GM21515 (cell line): ENCODE measurements at regions not wholly inside any gene's neighbourhood (a gene's known extent, or its start where the extent isn't known, plus 50 kb on each side); places are given as distances from the start of the nearest gene placed in this dataset.

Experiments
- ATAC-seq: cut with Tn5 transposase; IDR thresholded peaks from one replicate; pipeline ENCODE4 v1.9.1; 2021; ENCODE audit not compliant: unreplicated experiment

DNA sequence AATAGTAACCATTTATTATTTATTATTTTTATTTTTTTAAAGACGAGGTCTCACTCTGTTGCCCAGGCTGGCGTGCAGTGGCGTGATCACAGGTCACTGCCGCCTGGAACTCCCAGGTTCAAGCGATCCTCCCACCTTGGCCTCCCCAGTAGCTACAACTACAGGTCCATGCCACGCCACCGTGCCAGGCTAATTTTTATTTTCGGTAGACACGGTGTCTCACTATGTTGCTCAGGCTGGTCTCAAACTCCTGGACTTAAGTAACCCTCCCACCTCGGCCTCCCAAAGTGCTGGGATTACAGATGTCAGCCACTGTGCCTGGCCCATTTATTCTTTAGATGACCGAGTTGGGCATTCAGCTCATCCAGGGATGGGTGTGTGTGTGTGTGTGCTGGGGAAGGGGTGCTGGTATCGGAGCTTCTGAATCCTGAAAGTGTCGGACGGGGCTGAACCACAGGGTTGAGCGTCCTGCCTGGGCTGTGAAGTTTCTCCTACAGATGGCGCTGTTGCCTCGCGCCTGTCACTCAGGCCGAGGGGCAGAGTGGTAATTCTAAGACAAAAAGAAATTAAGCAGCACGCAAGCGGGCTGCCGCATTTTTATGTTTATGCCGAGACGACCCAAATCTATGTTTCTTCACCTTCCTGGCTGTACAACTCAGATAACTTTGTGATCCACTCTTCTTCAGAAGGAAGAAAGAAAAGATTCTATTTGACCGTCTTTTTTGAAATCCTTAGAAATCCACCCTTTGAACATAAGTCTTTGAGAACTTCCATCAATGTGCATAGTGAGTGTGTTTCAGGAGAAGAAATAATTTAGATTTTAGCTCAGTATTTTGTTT is 252.8 kb downstream of the CDH26 start:
- ATAC-seq = peak; percentile 64

DNA sequence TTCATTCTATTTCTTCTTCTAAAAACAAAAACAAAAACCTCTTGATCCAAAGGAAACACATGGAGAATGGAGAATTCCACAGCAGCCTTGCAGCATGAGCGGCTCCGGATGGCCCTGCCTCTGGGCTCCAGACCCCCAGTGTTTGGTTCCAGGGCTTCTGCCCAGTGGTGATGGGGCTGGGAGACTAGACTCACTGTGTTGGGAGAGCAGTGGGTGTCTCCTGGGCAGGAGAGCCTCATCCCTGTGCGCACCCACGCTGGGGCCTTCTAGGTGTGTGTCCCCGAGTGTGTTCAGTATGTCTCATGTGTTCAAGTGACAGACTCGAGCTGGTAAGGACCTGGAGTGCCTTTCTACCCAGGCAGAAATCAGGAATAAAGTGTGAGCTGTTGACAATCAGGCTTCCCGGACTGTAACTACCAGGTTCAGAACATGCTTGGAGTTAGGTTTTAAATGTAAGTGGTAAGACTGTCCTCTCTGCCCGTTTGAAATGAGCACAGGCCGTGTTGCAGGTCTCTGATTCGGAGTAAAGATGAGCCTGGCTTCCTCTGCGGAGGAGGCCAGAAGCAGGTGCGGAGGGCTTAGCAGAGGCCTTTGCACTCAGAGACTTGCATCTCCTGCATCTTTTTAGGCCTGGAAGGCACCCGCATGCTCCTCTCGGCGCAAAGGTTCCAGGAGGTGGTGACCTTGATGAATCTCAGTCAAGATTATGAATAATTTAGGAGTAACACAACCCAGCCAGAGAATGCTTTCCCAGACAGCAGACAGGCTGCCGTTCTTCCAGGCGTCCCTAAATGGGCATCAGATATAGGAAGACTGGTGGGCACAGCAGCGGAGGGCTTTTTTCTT is 253.6 kb downstream of the CDH26 start:
- ATAC-seq = no peak

DNA sequence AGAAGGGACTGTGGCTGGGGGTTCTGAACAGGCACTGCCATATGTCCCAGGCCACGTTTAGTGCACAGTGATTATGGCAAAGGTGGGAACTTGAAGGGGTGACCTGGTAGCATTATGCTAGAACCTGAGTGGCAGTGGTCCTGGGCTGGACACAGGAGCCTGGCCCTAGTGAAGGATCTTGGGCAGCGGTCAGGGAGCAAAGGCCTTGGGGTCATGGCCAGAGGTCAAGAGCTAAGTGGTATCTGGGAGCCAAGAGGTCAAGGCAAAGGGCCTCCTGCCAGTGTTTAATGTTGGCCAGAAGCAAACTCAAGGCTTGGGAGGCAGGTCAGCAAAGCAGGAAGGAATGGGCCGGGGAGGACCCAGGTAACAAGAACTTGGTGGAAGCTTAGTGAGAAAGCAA is 254.5 kb downstream of the CDH26 start:
- ATAC-seq = no peak

DNA sequence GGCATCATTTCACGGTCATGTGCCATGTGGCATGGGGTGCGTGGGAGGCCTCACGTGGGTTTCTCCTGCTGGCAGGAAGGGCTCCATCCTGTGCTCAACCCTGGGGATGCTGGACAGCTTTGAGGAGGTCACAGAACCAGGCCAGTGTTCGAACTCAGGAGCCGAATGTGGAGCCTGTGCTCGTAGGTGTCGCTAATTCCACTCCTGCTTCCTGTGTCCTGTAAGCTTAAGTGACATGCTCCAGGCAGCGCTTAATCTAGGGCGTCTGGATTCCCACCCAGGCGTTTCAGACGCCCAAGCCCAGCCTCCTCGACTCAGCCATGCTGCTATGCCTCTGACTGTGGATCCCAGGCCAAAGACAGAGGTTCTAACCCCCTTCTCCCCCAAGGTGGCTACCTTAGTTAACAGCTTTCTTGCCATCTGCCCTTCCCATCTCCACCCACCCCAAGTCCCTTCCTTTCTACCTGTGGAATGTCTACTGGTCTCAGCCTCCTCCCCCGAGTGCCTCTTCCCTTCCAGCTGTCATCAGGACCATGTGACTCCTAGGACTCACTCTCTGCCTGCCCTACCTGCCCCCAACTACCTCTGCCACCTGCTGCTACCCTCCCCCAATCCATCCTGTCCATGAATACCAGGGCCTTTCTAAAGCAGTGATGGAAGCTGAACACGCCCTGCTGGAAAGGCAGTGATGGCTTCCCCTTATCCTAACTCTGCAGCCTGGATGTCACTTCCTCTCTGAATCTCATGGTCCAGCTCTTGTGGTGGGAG is 255.1 kb downstream of the CDH26 start:
- ATAC-seq = no peak

DNA sequence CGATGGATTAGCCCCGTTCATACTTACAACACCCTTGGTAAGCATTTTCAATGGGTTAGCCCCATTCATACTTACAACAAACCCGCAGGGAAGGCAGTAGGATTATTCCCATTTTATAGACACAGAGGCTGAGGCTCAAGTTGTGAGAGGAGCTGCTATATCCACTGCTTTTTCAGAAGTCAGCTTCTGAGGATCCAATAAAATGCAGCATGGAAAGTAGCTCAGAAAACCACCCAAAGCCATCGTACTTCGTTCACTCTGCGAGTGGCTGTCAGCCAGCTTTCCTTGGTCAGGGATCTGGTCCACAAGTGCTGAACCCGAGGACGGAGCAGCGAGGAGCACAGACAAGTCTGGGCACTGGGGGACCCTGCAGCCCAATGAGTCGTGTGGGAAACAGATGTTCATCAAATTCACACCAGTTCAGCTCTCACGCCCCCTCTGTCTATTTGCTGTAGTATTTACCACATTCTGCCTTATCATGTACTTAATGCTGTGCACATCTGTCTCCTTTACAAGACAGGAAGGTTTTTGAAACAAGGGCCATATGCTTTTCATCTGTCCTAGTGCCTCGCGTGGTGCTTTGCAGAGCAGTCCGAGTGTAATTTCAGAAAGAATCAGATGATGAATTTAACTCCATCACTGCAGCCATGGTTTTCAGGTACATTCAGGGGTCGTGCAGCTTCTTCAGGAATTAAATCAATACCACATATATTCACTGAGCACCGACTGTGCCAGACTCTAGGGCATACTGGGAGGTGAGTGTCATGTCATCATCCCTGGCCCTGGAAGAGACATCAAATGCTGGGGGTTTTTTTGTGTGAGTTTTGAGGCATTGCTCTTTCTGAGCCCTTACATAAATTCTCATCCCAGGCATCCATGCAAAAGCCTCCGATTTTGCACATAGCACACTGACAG is 256.9 kb downstream of the CDH26 start:
- no peak for ATAC-seq

DNA sequence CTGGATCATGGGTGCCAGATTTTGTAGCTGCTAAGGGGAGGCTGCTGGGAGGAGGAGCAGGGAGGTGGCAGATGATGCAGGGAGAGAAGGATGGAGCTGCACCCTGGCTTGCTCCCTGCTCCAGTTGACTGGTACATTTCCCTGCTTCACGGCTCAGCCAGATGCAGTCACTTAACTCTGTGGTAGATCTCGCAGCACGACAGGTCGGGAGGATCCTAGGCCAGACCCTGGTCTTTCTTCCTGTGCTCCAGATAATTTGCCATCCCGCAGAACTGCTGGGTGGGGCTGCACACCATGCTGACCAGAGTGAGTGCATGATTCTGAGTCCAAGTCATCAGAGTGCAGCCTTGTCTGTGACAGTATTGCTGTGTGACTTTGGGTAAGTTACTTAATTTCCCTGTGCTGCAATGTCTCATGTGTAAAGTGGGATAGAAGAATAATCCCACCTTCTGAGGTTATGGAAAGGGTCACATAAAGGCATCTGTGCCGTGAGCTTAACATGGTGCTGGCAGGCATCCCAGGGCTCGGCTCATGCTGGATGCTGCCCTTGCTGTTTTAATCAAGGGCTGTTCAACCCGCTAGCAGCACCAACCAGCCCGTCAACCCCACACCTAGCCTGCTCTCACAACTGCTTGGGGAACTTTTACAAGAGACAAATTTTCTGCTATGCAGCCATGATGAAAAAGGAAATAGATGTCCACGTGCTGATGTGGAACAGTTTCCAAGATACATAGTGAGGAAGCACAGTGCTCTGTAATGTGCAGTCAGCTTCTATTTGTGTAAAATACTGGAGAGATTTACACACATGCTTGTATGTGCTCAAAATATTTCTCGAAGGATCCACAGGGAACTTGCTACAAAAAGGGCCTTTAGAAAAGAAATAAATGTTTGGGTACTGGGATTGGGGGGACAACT is 257.9 kb downstream of the CDH26 start:
- ATAC-seq = no peak

DNA sequence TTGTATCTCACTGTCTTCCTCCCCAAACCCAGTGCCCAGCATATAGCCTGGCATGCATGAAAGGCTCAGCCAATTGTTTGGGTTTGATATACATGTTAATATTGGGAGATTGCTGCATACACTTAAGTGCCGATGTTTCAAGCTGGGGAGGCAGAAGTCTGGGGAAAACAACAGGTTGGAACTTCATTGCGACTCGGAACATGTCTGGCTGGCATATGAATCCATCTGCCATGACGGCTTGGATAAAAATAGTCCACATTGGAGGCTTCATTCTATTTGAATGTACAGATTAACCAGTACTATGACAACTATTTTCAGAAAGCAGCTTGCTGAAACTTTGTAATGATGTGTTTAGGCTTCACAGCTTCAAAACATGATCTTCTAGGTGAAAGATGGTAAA is 261.0 kb downstream of the CDH26 start:
- ATAC-seq = no peak

DNA sequence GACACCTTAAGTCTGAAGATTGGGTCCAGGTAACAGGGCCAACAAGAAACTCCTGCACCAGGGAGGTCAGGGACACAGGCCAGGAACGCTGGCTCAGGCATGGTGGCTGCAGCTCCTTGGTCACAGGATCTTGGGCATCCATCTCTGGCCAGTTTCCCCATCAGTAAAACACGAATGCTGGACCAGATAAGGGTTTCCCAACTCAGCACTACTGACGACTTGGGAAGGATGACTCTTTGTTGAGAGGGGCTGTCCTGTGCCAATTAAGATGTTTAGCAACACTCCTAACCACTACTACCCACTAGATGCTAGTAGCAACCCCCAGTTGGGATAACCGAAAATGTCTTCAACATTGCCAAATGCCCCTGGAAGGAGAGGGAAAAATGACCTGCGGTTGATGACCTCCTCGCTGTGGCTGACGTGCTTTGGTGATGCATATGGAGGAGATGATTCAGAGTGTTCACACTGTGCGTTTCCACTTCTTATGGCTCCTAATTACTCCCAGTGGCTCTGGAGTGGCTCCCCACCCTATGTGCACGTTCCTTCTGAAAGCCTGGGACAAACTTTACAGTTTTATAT is 261.9 kb downstream of the CDH26 start:
- no peak for ATAC-seq

DNA sequence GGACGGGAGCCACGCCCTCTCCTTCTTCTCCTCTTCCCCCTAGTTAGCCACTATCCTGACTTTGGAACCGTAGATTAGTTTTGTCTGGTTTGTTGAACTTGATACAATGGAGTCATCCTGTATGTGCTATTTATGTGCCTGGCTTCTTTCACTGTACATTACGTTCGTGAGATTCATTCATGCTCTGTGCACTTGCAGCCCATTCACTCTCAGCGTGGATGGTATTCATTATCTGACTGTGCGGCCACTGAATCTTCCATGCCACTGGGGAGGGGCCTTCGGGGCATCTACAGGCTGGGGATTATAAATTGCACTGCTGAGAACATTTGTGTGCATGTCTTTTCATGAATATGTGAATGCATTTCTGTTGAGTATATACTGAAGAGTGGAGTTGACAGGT is 262.5 kb downstream of the CDH26 start:
- ATAC-seq = no peak

DNA sequence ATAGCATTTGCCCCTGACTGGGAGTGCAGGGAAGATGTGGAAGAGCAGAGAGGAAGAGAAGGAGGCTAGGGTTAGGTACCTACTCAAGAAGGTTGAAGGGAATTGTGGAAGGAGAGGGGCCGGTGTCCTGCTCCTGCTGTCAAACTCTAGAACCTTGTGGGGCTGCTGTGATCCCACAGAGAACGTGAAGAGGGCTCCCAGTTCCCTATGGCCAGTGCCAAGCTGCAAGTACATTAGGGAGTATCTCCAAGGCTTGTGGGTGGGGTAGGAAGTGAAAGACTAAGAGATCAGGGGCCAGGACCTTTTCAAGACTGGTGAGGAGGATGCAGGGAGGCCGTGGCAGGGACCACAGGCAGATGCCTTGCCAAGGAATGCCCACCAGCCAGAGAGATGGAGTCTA is 263.4 kb downstream of the CDH26 start:
- ATAC-seq = no peak

DNA sequence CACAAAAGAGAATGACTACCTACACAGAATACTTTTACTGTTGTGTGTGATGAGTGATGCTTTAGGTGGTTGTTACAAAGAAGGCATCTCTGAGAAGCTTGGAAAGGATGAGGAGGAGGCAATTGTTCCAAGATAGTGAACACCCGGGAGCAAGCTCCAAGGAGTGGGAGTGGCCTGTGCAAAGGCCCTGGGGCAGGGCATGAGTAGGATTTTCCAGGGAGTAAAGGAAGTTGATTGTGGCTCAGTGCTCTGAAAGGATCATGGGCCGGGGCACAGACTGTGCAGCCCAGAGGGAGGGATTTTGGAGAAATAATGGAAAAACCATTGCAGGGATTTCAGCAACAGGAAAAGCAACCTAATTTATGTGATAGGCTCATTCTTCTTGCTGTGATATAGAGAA is 264.3 kb downstream of the CDH26 start:
- ATAC-seq = no peak

DNA sequence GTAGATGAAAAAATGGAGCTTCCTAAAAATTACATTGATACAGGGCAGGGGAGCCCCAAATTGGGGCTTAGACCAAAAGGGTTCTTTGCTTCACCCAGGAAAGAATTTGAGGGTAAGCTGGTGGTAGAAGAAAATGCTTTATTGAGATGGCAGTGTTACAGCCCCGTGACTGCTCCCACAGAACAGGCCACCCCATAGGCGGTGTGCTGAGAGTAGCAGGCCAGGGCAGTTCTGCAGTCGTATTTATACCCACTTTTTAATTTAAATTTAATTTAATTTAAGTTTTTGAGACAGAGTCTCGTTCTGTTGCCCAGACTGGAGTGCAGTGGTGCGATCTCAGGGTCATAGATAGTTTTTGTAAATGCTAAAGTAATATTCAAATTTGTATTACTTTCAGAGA is 265.0 kb downstream of the CDH26 start:
- no peak for ATAC-seq

DNA sequence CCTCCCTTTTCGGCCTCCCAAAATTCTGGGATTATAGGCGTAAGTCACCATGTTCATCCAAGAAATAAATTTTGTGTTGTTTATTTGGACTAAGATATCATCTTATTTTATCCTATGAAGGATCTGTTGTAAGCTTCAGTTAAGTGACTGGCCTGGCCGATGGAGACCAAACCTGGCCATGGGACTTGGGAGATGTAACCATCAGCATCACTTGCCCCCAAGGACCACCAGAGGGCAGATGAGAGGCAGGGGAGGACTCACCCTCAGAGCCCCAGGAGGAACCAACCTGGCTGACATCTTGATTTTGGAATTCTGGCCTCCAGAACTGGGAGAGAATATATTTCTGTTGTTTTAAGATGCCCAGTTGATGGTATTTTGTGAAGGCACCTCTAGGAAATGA is 266.7 kb downstream of the CDH26 start:
- ATAC-seq = no peak

DNA sequence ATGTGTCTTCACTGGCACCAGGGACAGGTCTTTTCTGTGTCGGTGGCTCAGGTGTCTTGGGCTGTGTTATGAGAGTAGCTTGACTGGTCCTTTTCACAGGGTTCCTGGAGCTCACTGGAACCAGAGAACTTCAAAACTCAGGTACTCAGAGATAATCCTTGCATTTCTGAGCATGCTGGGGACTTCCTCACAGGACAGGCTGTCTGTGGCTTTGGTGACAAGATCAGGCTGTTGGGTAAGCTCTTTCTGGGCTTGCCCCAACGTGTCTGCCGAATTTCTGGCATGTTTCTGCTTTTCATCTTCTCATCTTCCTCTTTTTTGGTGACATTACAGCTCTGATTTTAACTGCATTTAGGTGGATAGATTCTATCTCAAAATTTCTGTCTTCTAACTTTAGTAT is 270.0 kb downstream of the CDH26 start:
- ATAC-seq = no peak

DNA sequence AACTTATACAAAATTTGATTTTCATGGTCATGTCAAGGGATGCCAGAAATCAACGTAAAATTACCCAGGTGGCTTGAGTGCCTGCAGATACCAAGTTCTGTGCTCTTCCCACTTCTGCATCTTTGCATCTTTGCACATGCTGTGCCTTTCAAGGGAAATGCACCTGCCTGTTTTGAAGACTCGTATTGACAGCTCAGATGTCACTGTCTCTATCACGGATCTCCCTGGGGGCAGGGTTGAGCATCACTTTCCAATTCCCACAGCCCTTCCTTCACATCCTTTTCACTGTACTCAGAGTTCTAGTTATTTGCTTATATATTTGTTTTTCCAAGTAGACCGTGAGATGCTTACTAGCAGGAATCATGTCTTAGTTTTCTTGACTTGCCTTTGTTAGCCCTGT is 274.2 kb downstream of the CDH26 start:
- ATAC-seq = no peak

DNA sequence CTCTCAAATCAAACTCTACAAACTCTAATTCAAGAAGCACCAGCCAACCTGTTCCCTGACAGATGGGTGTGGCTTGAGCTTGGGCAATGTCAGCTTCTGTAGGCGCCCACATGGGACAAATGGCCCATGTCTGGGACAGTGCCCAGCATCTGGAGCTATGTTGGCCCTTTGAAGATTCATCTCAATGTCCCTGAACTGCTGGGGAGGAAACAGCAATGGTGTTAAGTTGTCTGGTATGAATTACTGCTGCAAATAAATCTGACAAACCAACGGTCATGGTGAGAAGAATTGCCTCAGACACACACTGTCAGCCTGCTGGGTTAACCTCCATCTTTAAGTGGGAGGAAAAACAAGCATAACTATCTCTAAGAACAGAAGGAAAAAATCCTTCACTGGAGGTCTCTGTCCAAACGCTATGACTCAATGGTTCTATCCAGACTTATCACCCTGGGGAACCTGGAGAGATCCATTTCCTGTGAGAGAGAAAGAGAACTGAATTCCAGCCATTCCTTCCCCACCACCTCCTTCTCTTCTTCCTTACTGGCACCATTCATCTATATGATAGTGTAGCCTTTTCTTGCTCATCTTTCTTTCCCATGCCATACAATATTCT is 274.9 kb downstream of the CDH26 start:
- no peak for ATAC-seq

DNA sequence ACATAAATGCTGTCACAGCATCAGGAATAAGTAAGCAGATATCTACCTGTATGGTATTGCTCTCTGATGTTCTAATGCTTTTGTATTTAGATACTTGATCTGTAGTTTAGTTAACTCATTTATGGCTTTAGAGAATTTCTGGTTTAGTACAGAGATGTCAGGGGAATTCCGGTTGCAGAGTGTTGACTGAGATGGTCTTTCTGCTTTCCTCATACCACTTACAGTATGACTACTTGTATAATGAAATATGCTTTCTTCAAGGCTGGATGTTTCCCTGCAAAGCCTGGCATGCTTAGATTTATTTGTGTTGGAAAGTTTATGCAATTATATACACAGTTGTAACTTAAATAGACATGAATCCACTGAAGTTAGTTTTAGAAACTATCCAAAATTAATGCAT is 278.4 kb downstream of the CDH26 start:
- no peak for ATAC-seq

DNA sequence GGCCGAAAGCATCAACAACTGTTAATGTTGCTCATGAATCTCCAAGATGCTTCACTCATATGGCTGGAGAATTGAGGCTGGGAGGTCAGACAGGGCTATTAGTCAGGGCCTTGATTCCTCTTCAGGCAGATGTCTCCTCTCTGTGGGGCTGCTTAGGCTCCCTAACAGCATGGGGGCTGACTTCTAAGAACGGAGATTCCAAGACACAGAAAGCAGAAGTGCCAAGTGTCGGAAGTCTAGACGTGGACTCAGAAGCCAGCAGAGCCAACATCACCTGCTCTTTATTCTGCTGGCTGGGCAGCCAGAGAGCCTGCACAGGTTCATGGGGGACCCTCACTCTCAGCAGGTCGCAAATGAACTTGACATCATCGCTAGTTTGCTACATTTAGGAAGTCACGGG is 279.8 kb downstream of the CDH26 start:
- ATAC-seq = no peak
